Effector memory CD4-positive, alpha-beta T cell (primary cell): ENCODE measurements at regions not wholly inside any gene's neighbourhood (a gene's known extent, or its start where the extent isn't known, plus 50 kb on each side); places are given as distances from the start of the nearest gene placed in this dataset.

Experiments used
- DNase-seq, 3 donors: peaks; one replicate each; pipeline ENCODE4 v3.0.0-alpha.2; 2020
- H3K27ac ChIP-seq: 2 replicates; pipeline ENCODE4 v1.7.0; 2013; ENCODE audit warnings: mild to moderate bottlenecking, low read length, moderate library complexity; ENCODE audit not compliant: insufficient read depth, poor library complexity, severe bottlenecking
- H3K27me3 ChIP-seq: replicated peaks from 2 replicates; pipeline ENCODE4 v1.7.0; 2013; ENCODE audit warnings: mild to moderate bottlenecking, low read length; ENCODE audit not compliant: insufficient read depth, control insufficient read depth, poor library complexity, severe bottlenecking
- H3K36me3 ChIP-seq: 2 replicates; pipeline ENCODE4 v1.7.0; 2013; ENCODE audit warnings: mild to moderate bottlenecking, low read length, moderate library complexity; ENCODE audit not compliant: control insufficient read depth, insufficient read depth
- H3K4me1 ChIP-seq: 2 replicates; pipeline ENCODE4 v1.7.0; 2013; ENCODE audit warnings: low read length, mild to moderate bottlenecking; ENCODE audit not compliant: control insufficient read depth, insufficient read depth, poor library complexity, severe bottlenecking
- H3K4me3 ChIP-seq: 2 replicates; pipeline ENCODE4 v1.7.0; 2013; ENCODE audit warnings: low read length, low read depth, mild to moderate bottlenecking; ENCODE audit not compliant: insufficient read depth, poor library complexity, severe bottlenecking
- H3K9me3 ChIP-seq: 2 replicates; pipeline ENCODE4 v1.7.0; 2013; ENCODE audit warnings: mild to moderate bottlenecking, low read length, moderate library complexity; ENCODE audit not compliant: control insufficient read depth

DNA sequence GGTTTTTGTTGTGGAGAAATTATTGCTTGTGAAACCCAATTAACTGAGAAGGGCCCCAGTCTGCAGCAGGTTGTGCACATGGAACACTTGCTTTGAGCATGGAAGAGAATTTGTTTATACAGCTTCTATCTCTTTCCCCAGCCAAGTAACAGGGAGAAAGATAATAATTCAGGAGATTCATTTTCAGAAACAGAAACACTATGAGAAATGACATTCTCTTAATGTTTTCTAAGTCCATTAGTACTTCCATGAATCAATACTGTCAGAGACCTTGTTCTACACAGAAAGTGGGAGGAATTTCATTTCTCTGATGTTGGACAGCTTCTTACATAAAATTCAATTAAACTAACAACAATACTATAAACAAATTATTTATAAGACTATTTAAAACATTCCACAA is 446.3 kb downstream of the KLF12 start:
- no peaks in the 10 kb centered on the region for H3K4me1 ChIP-seq
- H3K36me3 ChIP-seq = peaks cover 14% of the 10 kb centered on the region
- H3K9me3 ChIP-seq = no peaks in the 10 kb centered on the region
- H3K27me3 ChIP-seq = no peaks in the 10 kb centered on the region
- DNase-seq = no peak
- H3K27ac ChIP-seq = no peak overlapping the region
- no peak overlapping the region for H3K4me3 ChIP-seq

DNA sequence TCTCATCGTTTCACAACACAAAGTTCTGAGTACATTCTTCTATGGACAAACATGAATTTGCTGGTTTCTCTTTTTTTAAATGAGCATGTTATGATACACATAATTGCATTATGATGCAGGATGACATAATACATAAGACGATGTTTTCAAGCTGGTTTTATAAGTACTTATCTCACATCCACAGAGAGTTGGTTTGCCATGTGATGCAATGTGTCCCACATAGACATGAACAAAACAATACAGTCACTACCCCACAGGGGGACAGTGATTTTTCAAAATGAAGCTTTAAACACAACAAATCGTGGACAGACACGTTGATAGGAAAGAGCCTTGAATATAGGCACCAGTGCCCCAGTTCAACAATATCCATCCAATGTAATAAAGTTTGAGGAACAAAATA is 447.1 kb downstream of the KLF12 start:
- Histone ChIP-seq H3K4me1 (no peaks in the 10 kb centered on the region), H3K27me3 (no peaks in the 10 kb centered on the region), H3K9me3 (no peaks in the 10 kb centered on the region), H3K36me3 (peaks cover 7% of the 10 kb centered on the region), H3K4me3 (no peak overlapping the region), H3K27ac (no peak overlapping the region)
- DNase-seq = no peak

DNA sequence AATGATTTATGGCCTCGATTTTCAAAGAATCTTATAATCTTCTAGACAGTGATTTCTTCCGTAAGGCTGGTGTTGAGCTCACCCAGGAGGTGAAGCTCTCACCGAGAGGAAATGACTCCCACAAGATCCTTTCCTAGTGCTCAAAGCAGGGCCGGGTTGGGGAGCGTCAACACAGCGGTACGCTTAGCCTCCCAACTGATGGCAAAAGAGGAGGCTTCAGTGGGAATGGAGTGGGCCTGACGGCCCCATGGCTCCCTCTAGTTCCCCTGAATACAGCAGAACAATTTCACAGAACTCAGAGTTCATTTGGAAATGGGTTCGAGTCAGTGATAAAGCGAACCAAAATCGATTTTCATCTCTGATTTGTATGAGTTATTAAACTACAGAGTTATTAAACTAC is 449.5 kb downstream of the KLF12 start:
- Histone ChIP-seq H3K36me3 (no peaks in the 10 kb centered on the region), H3K9me3 (no peaks in the 10 kb centered on the region), H3K27me3 (no peaks in the 10 kb centered on the region), H3K4me3 (no peak overlapping the region), H3K27ac (no peak overlapping the region), H3K4me1 (no peaks in the 10 kb centered on the region)
- DNase-seq = no peak

DNA sequence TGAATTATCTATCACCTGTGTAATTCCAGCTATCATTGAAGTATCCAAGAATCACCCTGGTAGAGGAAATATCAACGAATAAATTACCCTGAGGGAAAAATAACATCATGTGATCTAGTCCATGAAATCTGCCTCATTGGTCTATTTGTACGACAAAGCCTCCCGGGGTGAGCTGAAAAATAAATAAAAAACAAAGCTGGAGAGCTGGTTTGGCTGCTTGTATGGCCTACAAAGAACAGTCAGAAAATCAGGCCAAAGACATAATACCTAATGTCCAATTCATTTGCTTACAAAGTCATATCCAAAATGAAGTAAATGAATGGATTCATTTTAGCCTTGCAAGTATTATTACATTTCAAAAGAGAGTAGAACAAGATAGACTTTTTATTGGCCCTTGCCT is 449.9 kb downstream of the KLF12 start:
- Histone ChIP-seq H3K4me3 (no peak overlapping the region), H3K27ac (no peak overlapping the region), H3K27me3 (no peaks in the 10 kb centered on the region), H3K36me3 (no peaks in the 10 kb centered on the region), H3K4me1 (no peaks in the 10 kb centered on the region), H3K9me3 (no peaks in the 10 kb centered on the region)
- DNase-seq = no peak

DNA sequence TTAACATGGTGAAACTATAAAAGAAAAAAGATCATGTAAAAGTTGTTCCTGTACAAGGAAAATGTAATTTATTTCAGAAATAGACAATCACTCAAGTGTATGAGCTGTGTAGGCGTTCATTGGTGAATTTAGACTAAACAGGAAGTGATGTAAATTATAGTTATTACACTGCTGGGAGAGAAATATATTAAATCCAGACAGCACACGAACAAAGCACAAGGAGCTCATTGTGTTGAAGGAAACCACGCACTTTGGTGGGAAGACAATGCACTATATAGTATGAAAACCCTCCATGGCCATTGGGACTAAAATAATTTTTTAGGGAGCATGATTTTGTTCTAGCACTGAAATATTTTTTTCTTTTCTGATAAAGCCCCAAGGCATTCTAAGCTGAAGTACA is 450.5 kb downstream of the KLF12 start:
- H3K36me3 ChIP-seq = no peaks in the 10 kb centered on the region
- H3K4me3 ChIP-seq = no peak overlapping the region
- H3K4me1 ChIP-seq = no peaks in the 10 kb centered on the region
- no peak for DNase-seq
- no peaks in the 10 kb centered on the region for H3K27me3 ChIP-seq
- H3K9me3 ChIP-seq = no peaks in the 10 kb centered on the region
- no peak overlapping the region for H3K27ac ChIP-seq

DNA sequence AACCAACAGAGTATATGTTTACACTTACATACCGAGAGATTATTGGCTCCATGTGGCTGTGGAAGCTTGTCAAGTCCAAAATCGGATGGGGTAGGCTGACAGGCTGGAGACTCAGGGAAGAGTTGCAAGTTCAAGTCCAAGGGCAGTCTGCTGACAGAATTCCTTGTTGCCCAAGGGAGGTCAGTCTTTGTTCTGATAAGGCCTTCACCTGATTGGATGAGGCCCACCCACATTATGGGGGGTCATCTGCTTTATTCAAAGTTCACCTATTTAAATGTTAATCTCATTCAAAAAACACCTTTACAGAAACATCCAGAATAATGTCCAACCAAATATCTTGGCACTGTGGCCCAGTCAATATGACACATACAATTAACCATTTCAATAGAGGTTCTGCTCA is 452.4 kb downstream of the KLF12 start:
- DNase-seq = no peak
- H3K4me1 ChIP-seq = no peaks in the 10 kb centered on the region
- H3K27me3 ChIP-seq = no peaks in the 10 kb centered on the region
- no peaks in the 10 kb centered on the region for H3K36me3 ChIP-seq
- H3K9me3 ChIP-seq = no peaks in the 10 kb centered on the region
- H3K4me3 ChIP-seq = no peak overlapping the region
- no peak overlapping the region for H3K27ac ChIP-seq

DNA sequence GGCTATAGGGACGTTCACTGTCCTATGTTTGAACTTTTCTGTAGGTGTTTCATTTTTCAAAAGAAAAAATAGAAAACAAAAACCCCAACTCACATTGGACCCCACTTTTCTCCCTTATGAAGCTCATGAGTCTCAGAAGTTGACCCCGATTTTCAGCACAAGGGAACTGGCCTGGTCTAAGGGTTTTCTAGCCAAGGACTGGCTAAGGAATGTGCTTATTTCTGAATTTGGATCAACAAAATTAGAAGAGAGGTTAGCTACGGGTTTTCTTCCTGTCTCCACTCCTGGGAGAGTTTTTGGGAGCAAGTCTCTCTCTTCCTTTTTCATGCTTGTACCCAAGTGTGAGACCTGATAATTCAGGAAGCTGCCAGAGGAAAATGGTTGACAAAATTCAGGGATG is 453.2 kb downstream of the KLF12 start:
- no peaks in the 10 kb centered on the region for H3K4me1 ChIP-seq
- H3K9me3 ChIP-seq = no peaks in the 10 kb centered on the region
- H3K4me3 ChIP-seq = no peak overlapping the region
- no peaks in the 10 kb centered on the region for H3K36me3 ChIP-seq
- H3K27me3 ChIP-seq = no peaks in the 10 kb centered on the region
- no peak for DNase-seq
- no peak overlapping the region for H3K27ac ChIP-seq

DNA sequence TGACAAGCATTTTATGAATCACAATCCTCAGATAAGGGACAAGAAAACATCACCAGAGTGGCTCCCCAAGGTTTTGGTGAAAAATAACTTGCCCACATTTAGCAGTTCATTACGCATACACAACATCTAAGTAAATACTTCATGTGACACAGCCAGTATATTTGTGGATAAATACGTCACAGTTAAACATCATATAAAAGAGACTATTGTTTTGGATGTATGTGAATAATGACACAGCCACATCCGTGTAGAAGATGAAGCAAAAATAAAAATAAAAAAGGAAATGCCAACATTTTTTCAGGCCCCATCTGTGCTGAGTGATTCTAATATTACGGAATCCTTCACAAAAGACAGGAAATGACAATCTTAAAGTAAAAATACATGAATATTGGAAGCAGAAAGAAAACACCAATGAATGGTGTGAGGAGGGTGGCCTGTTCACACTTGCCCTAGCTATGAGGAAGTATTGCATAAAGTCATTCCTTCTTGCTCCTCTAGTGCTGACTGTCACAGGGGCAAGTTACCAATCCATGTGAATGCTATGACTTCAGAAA is 457.1 kb downstream of the KLF12 start:
- Histone ChIP-seq H3K9me3 (no peaks in the 10 kb centered on the region), H3K27me3 (no peaks in the 10 kb centered on the region), H3K36me3 (no peaks in the 10 kb centered on the region), H3K4me3 (no peak overlapping the region), H3K4me1 (no peaks in the 10 kb centered on the region), H3K27ac (no peak overlapping the region)
- no peak for DNase-seq

DNA sequence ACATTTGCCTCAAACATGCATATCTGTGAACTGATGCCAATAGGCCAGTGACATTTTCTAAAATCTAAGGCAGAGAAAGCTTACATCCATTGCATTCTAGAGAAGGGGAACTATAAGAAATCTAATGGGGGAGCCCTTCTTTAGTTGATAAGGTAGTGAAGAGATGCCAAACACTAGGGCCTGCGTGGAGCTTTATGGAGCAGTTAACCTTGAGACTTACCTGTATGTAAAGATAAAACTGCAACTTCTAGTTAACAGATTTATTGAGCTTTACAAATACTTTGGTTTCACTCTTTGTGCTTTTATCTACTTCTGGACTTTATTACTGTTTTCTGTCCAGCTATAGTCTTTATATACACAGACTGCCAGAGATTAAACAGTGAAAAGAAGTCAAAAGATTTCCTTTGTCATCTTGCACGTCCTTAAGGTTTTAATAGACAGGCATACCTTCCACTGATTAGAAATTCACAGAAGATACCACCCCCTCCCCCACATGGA is 457.6 kb downstream of the KLF12 start:
- H3K4me1 ChIP-seq = no peaks in the 10 kb centered on the region
- no peak overlapping the region for H3K4me3 ChIP-seq
- no peak for DNase-seq
- H3K9me3 ChIP-seq = no peaks in the 10 kb centered on the region
- no peaks in the 10 kb centered on the region for H3K36me3 ChIP-seq
- no peak overlapping the region for H3K27ac ChIP-seq
- H3K27me3 ChIP-seq = no peaks in the 10 kb centered on the region

DNA sequence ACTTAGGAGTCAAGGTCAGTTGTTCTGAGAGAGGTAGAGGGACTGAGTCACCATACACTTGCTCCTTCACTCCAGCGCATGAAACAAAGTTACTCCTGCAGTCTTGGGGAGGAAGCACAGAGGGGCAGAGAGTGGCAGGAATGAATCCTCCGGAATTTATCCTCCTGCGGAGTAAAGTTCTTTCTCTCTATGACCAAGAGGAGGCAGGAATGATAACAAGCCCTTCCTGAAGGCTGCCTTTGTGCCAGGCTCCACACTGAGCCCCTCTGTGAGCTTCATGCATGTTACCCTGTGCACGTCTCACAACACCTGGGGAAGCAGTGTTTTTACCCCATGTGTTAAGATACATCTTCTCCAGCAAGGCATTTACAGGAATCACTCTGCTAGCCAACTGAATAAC is 458.4 kb downstream of the KLF12 start:
- Histone ChIP-seq H3K9me3 (no peaks in the 10 kb centered on the region), H3K27me3 (no peaks in the 10 kb centered on the region), H3K36me3 (no peaks in the 10 kb centered on the region), H3K4me1 (no peaks in the 10 kb centered on the region), H3K4me3 (no peak overlapping the region), H3K27ac (no peak overlapping the region)
- DNase-seq = no peak
